SH-SY5Y (cell line): ENCODE measurements at regions not wholly inside any gene's neighbourhood (a gene's known extent, or its start where the extent isn't known, plus 50 kb on each side); places are given as distances from the start of the nearest gene placed in this dataset.

Experiments
- GATA2 ChIP-seq: IDR thresholded peaks from 2 replicates; pipeline ENCODE4 v1.6.1; 2011; ENCODE audit warnings: mild to moderate bottlenecking, low read depth, low read length
- GATA3 ChIP-seq: IDR thresholded peaks from 2 replicates; pipeline ENCODE4 v1.6.1; 2011; ENCODE audit warnings: low read depth, mild to moderate bottlenecking, low read length, moderate library complexity

GRCh38 chr10:55369670-55370420, 568.8 kb upstream of the PCDH15 start:
- no peak for TF ChIP-seq GATA2
- TF ChIP-seq GATA3, result no peak
